NCI-H1417 (cell line): ENCODE measurements at regions not wholly inside any gene's neighbourhood (a gene's known extent, or its start where the extent isn't known, plus 50 kb on each side); places are given as distances from the start of the nearest gene placed in this dataset.

Experiments
- DNase-seq, 3 experiments: peaks; one replicate each; lab custom pipeline; 2025; lab: John Stamatoyannopoulos, UW

DNA sequence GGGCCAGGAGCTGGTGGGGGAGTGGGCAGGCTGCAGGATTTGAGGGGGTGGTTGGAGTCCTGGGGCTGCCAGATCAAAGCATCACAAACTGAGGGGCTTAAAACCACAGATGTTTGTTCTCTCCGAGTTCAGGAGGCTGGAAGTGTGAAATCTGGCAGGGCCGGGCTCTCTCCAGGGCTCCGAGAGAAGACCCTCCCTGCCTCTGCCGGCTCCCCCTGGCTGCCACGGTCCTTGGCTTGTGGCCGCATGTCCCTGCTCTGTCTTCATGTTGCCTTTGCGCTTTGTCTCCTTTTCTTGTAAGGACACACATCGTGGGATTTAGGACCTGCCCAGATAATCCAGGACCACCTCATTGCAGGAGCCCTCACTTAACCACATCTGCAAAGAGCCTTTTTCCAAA, 139.8 kb upstream of the GSE1 start:
- DNase-seq = no peak

DNA sequence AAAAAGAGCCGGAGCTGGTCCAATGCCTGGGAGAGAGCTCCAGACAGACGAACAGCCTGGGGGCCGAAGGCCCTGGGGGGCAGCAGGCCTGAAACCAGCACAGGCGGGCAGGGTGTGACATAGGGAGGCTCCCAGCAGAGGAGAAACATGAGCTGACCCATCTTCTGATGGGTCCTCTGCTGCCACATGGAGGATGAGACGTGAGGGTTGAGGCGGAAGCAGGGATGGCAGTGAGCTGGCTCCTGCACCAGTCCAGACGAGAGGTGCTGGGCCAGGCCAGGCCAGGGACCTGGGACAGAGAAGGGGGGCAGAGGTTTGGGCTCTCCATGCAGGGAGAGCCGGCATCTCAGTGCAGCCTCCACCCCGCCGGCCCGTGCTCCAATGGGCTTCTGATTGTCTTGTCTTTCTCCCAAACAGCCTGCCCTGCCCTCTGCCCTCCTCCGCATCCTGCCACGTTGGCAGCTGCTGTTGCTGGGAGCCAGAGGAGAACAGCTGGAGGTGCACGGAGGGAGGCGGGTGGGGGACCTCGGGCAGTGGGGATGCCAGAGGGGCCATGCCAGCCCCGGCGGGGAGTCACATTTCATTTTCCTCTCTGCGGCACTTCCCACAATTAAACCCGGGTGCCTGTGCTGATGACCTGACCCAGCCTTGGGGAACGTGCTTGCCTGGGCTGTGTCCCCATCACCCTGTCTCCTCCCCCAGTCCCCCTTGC, 139.1 kb upstream of the GSE1 start:
- DNase-seq = peak in 2 of 3 experiments; percentile 72 to 85

DNA sequence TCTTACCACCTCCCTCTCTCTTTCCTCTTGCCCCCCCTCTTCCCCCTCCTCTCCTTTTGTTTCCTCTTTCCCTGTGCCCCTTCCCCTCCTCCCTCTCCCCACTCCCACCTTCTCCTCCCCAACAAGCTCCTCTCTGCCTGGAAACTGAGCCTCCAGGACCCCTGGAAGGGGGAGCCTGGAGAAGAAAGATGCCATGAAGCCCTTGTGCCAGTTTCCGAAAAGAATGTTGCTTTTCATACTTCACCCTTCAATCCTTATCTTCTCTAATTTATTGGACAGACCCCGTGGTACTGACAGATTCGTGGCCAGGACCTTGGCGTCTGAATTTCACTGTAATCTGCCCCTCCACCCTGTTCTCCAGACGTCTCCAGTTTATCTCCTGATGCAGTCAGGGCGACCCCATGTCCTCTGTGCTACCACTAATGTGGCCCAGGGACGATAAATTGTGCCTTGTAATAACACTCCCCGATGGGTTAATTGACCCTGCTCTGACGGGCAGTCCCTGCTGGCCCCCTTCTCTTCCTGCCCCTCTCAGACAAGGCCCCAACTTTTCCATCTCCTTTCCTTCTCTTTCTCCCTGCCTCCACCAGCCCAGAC, 138.4 kb upstream of the GSE1 start:
- DNase-seq = no peak

DNA sequence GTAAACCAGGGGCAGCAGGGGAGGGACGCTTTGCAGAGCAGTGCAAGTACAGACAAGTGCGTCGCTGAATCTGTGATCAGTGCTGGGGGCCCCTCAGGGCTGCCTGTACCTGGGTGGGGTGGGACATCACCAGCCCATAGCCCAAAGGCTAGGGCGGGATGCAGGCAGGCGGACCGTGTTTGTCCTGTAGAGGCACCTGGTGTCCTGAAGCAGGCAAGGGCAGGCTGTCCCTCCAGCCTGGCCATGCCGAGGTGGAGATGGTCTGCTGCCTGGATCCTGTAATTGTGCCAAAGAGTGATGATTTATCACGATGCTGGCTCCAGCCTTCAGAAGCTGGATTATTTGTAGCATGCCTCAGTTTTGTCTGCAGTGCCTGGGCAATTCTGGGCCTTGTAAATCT, 137.9 kb upstream of the GSE1 start:
- peak in 2 of 3 experiments; percentile 47 to 77 for DNase-seq

DNA sequence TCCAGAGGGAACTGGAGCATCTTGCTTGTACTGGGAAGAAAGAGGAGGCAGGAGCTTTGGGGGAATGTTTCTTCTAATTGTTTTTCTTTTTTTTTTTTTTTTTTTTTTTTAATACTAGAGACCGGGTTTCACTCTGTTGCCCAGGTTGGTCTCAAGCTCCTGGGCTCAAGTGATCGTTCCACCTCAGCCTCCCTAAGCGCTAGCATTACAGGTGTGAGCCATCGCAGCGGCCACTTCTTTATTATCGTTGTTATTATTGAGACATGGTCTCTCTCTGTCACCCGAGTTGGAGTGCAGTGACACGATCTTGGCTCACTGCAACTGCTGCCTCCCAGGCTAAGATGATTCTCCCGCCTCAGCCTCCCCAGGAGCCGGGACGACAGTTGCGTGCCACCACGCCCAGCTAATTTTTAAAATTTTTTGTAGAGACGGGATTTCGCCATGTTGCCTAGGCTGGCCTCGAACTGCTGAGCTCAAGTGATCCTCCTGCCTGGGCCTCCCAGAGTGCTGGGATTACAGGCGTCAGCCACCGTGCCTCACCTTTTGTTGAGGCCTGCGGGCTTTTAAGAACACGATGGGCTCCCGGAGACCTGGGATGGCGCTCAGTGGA, 137.3 kb upstream of the GSE1 start:
- DNase-seq = peak in 1 of 3 experiments; percentile 53

DNA sequence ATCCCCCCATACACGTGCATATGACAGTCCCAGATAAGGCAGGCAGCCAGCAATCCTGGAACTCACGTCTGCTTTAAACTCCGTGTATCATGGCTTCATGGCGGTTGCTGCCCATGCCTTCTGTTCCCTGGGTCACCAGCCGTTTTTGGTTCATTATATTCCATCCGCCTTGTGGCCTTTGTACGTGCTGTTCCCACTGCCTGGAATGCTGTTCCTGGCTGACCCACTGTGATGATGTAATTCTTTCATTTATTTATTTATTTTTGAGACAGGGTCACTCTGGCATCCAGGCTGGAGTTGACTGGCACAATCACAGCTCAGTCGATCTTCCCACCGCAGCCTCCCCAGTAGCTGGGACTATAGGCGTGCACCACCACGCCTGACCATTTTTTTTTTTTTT, 136.7 kb upstream of the GSE1 start:
- no peak for DNase-seq

DNA sequence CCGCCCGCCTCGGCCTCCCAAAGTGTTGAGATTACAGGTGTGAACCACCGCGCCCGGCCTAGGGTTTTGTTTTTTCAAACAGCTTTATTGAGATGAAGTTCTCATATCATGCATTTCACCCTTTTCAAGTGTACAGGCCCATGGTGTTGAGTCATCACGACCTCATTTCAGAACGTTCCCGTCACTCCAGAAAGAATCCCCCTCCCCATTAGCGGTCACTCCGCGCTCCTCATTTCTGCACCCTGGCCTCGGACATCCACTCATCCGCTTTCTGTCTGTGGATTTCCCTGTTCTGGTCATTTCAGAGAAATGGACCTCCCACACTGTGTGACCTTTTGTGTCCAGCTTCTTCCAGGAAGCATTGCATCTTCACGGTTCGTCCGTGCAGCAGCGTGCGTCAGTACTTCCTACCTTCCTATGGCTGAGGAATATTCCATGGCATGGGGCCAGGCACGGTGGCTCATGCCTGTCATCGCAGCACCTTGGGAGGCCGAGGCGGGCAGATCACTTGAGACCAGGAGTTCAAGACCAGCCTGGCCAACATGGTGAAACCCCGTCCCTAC, 135.2 kb upstream of the GSE1 start:
- DNase-seq = no peak

DNA sequence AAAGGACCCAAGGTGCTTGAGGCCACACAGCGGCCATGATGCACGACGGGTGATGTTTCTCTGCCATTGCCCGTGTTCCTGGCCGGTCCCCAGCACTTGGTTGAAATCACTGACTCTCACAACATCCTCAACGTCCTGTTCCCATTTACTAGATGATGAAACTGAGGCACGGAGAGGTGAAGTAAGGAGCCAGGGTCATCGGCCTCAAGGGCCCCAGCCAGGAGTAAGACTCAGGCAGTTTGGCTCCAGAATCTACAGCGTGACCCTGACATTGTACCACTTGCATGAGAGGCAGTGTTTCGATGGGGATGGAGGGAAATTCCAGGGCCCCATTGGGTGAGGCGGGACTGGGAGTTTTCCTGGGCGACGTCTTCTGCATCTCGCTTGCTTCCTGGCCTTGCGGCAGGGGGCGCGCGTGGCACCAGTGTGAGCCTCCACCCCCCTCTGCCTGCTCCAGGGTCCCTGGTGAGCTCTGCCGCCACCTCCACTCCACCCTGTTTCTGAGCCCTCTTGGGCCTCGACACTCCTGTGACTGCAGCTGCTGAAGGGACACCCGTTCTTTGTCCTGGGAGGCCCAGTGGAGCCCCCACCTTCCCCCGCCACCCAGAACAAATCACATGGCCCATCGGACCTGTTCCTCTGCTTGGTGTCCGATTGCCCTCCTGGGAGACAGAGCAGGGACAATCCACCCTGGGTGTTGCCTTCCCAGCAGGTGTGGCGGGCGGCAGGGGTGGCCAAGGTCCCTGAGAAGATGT, 133.0 kb upstream of the GSE1 start:
- DNase-seq = peak; percentile 9 to 57 (median 50)

DNA sequence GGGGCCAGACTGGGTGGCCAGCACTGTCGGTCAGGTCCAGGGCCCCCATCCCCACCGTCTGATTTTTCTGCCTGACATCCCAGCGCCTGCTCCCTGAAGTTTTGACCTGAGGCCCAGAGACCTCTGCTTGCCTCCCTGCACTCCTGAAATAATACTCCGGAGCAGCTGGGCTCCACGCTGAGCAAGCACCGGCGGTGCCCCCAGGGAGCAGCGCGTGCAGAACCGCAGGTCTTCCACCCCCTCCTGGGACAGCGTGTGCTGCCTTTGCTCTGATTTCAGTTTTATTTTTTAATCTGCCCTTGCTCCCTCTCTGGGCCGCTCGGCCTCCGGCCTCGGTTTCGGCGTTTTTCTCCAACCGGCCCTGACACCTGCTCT, 132.4 kb upstream of the GSE1 start:
- peak; percentile 11 to 59 (median 50) for DNase-seq

DNA sequence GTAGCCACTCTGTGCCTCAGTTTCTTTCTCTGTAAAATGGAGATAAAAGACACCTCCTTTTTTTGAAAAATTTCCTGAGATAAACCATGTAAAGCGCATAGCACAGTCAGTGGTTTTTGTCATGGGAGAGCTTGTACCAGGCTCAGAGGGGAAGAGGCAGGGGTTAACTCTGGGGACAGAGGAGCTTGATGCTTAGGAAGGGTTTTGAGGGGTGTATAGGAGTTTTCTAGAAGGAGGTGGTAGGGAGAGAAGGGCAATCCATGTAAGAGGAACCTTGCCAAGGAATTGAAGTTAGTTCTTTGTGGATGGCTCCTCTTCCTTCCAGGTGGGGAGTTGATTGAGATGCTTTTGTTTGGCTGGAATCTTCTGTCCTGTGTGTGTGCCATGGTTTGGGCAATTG, 131.9 kb upstream of the GSE1 start:
- DNase-seq = no peak

DNA sequence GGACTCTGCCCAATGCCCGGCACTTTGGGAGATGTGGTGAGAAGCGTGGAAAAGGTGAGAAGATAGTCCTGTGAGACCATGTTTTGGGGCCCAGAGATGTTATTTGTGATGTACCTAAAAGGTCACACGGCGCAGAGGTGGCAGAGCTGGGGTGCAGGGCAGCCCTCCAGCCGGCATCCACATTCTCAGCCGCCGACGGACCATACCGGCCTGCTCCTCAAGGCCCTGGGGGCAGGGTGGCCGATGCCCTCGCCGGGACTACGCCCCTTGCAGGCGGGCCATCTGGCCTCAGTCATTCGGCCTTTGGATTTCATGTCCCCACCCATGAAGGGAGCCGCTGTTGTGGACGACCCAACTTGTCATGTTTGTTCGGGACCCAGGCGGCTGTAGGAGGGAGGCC, 131.4 kb upstream of the GSE1 start:
- no peak for DNase-seq

DNA sequence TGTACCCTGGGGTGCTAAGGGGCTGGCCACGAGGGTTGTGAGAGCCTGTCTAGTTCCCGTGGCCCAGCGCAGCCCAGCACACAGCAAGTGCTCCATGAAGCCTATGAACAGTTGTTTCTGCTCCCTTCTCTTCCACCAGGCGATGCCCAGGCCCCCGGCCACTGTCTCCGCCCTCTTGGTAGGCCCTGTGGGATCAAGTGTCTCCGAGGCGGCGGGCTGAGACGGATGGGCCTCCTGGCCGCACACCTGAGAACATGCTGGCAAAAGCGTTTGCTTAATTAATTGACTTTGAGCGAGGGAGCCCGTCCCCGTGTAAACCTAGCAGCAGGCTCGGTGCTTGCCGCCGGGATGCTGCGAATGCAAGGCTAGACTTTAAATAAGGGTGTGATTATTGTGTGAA, 129.7 kb upstream of the GSE1 start:
- peak; percentile 61 to 82 (median 74) for DNase-seq

DNA sequence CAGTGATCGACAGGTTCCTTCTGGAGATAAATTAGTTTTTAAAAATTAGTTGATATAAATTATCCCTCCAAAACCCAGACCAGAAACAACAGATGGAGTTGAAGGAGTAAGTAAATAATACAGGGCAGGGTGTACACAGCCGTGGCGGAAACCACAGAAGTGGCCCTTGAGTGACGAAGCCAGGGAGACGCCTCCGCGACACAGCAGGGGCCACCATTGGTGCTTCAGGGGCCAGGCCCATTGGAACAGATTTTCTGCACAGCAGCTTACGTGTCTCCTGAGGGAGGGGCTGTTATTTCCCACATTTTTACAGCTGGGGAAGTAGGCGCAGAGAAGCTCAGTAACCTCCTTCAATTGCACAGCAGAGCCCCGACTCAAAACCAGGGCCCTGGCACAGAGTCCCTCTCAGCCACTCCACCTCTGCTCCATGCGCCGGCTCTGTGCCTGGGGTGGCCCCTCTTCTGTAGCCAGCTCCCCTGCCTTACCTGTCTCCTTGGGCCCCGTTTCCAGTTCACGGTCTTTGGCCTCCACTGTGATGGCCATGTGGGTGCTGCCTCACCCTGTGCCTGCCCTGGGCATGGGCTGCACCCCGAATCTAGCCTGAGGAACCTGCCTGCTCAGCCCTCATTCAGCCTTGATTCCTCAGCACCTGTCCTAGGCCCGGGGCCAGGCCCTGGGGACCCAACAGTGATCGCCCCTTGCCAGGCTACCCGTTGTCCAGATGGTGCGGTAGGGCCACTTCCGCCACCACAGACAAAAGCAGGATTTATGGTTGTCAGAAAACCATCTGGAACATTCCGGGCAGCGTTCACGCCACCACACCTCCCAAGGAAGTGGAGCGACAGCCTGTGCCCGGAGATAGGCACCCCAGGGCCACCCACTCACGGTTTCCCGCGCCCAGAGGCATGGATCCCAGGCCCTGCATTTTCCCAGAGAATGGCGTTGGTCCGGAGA, 128.5 kb upstream of the GSE1 start:
- DNase-seq = peak; percentile 85 to 95 (median 94)

DNA sequence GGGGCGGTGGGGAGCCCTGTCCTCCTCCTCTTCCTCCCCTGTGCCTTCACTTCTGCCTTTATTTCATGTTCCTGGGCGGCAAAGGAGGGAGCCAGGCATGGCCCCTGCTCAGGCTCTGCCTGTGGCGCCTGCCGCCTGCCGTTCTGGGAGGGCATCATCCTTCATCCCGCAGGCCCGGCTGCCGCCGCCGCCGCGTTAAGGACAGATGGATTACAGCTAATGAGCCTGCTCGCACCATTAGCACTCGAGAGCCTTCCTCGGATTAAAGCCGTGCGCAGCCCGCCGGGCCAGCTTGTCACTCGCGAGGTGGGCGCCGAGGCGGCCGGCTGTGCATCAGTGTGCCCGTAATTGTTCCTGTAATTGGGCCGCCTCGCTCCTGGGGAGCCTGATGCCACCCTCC, 127.7 kb upstream of the GSE1 start:
- DNase-seq = peak; percentile 72 to 94 (median 87)

DNA sequence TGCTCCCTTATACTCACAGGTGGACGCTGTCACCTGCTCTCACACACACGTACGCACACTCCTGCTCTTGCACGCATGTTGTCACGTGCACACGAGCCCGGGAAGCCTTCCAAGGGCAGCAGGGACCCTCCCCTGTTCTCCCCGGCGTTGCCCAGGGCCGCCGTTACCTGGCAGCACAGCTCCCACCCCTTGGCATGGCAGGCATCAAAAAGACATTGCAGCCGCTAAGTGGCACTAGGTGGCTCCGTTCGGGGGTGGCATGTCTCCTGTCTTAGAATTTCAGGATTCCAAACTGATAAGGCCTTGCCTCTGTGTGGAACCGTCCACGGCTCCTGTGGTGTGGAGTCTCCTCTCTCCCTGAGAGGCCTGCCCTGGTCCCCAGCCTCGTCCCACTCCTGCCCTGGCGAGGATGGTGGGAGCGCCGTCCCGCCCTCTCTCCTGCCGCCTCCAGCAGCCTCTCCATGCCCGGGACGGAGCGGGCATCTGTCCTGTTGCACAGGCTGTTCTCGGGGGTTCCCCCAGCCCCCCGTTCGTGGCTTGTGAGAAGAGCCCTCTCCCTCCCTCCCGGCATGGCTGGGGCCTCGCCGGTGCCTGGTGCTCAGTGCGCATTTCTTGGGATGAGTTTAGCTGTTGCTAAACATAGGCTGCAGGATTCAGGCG, 126.7 kb upstream of the GSE1 start:
- DNase-seq = peak in 2 of 3 experiments; percentile 51 to 66

DNA sequence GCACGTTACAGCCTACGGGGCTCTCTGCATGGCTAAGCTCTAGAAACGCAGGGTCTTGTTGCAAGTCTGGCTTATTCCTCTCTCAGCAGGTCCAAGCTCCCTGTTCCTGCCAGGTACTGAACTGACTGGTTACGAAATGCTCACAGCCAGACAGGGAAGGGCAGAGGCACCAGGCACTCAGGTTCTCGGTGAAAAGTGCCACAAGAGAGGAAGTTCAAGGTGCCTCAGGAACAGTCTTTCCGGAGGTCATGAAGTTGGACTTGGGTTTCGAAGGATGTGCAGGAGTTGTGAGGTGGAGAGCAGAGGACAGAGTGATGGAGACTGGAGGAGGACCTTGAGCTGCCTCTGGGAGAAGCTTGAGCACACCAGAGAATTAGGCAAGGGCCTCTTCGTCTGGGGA, 124.7 kb upstream of the GSE1 start:
- no peak for DNase-seq

DNA sequence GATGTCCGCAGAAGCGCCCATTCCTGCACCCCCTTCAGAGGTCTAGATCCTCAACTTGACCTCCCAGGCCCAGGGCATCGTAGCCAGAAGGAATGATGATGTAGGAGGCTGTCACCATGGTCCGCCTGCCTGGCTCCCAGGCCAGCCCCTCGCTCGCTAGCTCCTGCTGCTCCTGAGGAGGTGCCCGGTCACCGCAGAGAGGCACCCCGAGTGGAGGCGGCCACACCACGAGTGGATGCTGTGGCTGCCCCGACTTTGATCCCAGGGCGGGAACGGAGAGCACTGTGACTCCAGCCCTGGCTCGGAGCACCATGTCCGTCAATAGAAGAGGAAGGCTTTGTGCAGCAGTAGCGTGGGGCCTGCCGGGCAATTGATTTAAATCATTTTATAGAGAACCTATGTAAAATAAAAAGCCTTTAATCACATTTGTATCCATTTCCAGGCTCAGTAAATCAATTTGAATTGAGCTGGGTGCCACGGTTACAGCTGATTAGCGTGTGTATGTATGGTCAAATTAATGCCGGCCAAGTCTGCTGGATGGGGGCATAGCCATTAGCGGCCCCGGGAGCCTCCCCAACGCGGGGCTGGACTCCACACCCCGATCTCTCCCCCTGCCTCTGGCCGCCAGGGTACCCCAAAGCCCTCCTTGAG, 122.6 kb upstream of the GSE1 start:
- DNase-seq = no peak

DNA sequence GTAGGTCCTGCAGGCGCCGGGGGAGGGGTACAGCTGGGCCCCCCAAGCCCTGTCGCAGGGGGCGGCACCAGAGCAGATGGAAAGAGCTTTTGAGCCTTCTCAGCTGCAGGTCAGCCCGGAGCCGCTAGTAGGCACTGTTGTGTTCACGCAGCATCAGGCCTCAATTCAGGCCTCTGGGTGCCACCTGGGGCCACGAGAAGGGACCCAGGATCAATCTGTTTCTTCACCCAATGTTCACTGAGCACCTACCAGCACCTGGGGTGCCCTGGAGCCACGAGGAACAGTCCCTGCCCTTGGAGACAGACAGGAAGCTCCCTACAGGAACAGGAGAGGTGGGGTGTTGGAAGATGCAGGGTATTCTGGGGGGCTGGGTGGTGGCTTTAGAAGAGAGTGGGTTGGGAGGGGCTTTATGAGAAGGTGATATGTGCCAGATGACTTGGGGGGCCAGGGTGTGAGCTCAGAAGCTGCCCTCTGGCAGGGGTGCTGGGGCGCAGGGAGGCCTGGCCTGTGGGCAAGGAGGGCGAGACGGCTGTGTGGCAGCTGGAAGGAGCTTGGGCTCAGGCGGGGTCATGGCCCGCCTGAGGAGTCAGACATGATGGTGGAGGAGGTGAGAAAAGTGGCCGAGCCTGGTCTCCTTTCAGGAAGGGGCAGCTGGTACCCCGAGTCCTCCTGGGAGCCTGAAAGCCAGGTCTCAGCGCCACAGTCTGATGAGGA, 121.9 kb upstream of the GSE1 start:
- no peak for DNase-seq

DNA sequence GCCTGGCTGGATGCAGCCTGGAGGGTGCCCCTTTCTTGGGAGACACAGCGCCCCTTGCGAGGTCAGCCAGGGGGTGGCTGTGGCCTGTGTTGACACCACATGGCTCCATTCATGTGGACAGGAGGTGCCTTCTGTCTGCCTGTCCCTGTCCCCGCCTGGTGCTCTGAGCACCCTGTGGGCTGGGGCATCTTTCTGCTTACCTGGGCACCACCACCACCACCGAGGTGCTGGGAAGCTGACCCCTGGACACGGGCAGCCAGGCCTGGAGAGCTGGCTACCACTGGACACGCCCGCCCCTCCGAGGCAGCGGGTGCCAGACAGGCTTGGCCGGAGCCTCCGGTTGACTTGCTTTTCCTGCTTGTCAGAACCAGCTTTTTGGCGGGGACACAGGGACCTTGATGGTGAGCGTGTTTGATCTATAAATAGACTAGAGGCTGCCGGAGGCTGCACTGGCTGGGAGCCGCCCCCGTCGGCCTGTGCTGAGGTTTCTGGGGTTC, 121.3 kb upstream of the GSE1 start:
- no peak for DNase-seq
